ENCODE measurements at regions not wholly inside any gene's neighbourhood (a gene's known extent, or its start where the extent isn't known, plus 50 kb on each side); places are given as distances from the start of the nearest gene placed in this dataset.

GRCh38 chr12:127360580-127360979, 906.4 kb upstream of the TMEM132C start:
- no peak for DNase-seq

GRCh38 chr12:127362121-127362520, 904.8 kb upstream of the TMEM132C start:
- DNase-seq, result no peak

GRCh38 chr12:127363392-127363791, 903.6 kb upstream of the TMEM132C start:
- no peak for DNase-seq

- DNase-seq, result no peak
Observed at GRCh38 chr12:127373559-127373958, 893.4 kb upstream of the TMEM132C start.

GRCh38 chr12:127374447-127374846, 892.5 kb upstream of the TMEM132C start:
- DNase-seq, result no peak

GRCh38 chr12:127381043-127381668, 885.8 kb upstream of the TMEM132C start:
- peak; percentile 35 for DNase-seq

GRCh38 chr12:127381681-127382080, 885.3 kb upstream of the TMEM132C start:
- no peak for DNase-seq

- no peak for DNase-seq
Observed at GRCh38 chr12:127383281-127383680, 883.7 kb upstream of the TMEM132C start.

- no peak for DNase-seq
Observed at GRCh38 chr12:127386723-127387122, 880.2 kb upstream of the TMEM132C start.

GRCh38 chr12:127388985-127389384, 878.0 kb upstream of the TMEM132C start:
- DNase-seq, result no peak

GRCh38 chr12:127389923-127390322, 877.0 kb upstream of the TMEM132C start:
- DNase-seq, result no peak

- DNase-seq, result no peak
Observed at GRCh38 chr12:127393465-127393864, 873.5 kb upstream of the TMEM132C start.

GRCh38 chr12:127393896-127394295, 873.1 kb upstream of the TMEM132C start:
- DNase-seq, result no peak

GRCh38 chr12:127396734-127397133, 870.2 kb upstream of the TMEM132C start:
- DNase-seq, result no peak

GRCh38 chr12:127398016-127398710, 868.8 kb upstream of the TMEM132C start:
- no peak for DNase-seq

GRCh38 chr12:127399451-127399850, 867.5 kb upstream of the TMEM132C start:
- no peak for DNase-seq

GRCh38 chr12:127400221-127400620, 866.7 kb upstream of the TMEM132C start:
- no peak for DNase-seq

- DNase-seq, result no peak
Observed at GRCh38 chr12:127401005-127401404, 866.0 kb upstream of the TMEM132C start.

- DNase-seq, result no peak
Observed at GRCh38 chr12:127401536-127401935, 865.4 kb upstream of the TMEM132C start.

GRCh38 chr12:127411166-127411915, 855.6 kb upstream of the TMEM132C start:
- DNase-seq, result no peak

- no peak for DNase-seq
Observed at GRCh38 chr12:127411981-127412380, 855.0 kb upstream of the TMEM132C start.

GRCh38 chr12:127412866-127413265, 854.1 kb upstream of the TMEM132C start:
- DNase-seq, result no peak

- no peak for DNase-seq
Observed at GRCh38 chr12:127414186-127414585, 852.8 kb upstream of the TMEM132C start.

- no peak for DNase-seq
Observed at GRCh38 chr12:127414636-127415035, 852.3 kb upstream of the TMEM132C start.
